A549 (cell line): ENCODE measurements at regions not wholly inside any gene's neighbourhood (a gene's known extent, or its start where the extent isn't known, plus 50 kb on each side); places are given as distances from the start of the nearest gene placed in this dataset.

Experiments used
- BHLHE40 ChIP-seq: IDR thresholded peaks from 2 replicates; pipeline ENCODE4 v1.6.1; 2012; ENCODE audit warnings: low read depth, low read length, inconsistent platforms
- EP300 ChIP-seq, 2 experiments: fragments of >200 bp; sonication (Bioruptor Twin); formaldehyde crosslinking; IDR thresholded peaks; 2 replicates in 1 of 2; 3 replicates in 1 of 2; pipeline ENCODE4 v1.6.1; 2016 to 2017
- JUN ChIP-seq, 2 experiments: fragments of >200 bp; sonication (Bioruptor Twin); formaldehyde crosslinking; IDR thresholded peaks; 2 replicates in 1 of 2; 3 replicates in 1 of 2; pipeline ENCODE4 v1.6.1; 2016 to 2017
- POLR2A ChIP-seq: IDR thresholded peaks from 2 replicates; pipeline ENCODE4 v1.6.1; 2012; ENCODE audit warnings: mild to moderate bottlenecking, low read length
- ZC3H11A ChIP-seq: fragments of 450-650 bp; IDR thresholded peaks from 2 replicates; pipeline ENCODE4 v1.6.1; 2014; ENCODE audit warnings: antibody characterized with exemption, mild to moderate bottlenecking
- TF ChIP-seq, protein P1 (sequence below): fragments of 200-600 bp; sonication (generic); IDR thresholded peaks from 2 replicates; pipeline ENCODE4 v1.6.1; 2016; ENCODE audit warnings: antibody characterized with exemption, mild to moderate bottlenecking, moderate library complexity
- TF ChIP-seq, protein P2 (sequence below): fragments of 250-450 bp; sonication (Bioruptor Pico); IDR thresholded peaks from 2 replicates; pipeline ENCODE4 v1.5.0; 2021; ENCODE audit warnings: mild to moderate bottlenecking, moderate library complexity, borderline replicate concordance
- TF ChIP-seq, protein P3 (sequence below): fragments of >200 bp; sonication (Bioruptor Twin); formaldehyde crosslinking; IDR thresholded peaks from 3 replicates; pipeline ENCODE4 v1.5.1; 2016

DNA sequence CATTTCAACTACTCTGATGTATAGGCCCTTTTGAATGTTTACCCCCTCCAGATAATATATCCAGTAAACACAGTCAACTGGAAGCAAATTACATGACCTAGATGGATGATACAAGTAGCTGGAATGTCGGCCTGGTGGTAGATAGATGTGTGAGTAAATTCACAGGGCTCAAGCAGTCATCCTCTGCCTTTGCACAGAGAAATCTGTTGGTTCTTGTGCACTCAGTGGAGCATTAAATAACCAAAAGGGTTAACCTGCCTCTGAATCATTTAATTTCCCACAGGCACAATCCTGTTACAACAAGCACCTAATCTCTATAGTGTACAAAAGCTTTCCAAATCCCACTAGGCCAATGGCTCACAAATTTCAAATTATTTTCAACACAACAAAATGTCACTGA is 668.3 kb downstream of the DNAH5 start:
- TF ChIP-seq, protein P1, sequence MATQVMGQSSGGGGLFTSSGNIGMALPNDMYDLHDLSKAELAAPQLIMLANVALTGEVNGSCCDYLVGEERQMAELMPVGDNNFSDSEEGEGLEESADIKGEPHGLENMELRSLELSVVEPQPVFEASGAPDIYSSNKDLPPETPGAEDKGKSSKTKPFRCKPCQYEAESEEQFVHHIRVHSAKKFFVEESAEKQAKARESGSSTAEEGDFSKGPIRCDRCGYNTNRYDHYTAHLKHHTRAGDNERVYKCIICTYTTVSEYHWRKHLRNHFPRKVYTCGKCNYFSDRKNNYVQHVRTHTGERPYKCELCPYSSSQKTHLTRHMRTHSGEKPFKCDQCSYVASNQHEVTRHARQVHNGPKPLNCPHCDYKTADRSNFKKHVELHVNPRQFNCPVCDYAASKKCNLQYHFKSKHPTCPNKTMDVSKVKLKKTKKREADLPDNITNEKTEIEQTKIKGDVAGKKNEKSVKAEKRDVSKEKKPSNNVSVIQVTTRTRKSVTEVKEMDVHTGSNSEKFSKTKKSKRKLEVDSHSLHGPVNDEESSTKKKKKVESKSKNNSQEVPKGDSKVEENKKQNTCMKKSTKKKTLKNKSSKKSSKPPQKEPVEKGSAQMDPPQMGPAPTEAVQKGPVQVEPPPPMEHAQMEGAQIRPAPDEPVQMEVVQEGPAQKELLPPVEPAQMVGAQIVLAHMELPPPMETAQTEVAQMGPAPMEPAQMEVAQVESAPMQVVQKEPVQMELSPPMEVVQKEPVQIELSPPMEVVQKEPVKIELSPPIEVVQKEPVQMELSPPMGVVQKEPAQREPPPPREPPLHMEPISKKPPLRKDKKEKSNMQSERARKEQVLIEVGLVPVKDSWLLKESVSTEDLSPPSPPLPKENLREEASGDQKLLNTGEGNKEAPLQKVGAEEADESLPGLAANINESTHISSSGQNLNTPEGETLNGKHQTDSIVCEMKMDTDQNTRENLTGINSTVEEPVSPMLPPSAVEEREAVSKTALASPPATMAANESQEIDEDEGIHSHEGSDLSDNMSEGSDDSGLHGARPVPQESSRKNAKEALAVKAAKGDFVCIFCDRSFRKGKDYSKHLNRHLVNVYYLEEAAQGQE = no peak
- no peak for TF ChIP-seq ZC3H11A
- no peak for TF ChIP-seq BHLHE40
- no peak for TF ChIP-seq POLR2A
- TF ChIP-seq, protein P2, sequence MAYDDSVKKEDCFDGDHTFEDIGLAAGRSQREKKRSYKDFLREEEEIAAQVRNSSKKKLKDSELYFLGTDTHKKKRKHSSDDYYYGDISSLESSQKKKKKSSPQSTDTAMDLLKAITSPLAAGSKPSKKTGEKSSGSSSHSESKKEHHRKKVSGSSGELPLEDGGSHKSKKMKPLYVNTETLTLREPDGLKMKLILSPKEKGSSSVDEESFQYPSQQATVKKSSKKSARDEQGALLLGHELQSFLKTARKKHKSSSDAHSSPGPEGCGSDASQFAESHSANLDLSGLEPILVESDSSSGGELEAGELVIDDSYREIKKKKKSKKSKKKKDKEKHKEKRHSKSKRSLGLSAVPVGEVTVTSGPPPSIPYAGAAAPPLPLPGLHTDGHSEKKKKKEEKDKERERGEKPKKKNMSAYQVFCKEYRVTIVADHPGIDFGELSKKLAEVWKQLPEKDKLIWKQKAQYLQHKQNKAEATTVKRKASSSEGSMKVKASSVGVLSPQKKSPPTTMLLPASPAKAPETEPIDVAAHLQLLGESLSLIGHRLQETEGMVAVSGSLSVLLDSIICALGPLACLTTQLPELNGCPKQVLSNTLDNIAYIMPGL = no peak
- no peak for TF ChIP-seq EP300 (IDR thresholded peaks at IDR 0.05)
- TF ChIP-seq, protein P3, sequence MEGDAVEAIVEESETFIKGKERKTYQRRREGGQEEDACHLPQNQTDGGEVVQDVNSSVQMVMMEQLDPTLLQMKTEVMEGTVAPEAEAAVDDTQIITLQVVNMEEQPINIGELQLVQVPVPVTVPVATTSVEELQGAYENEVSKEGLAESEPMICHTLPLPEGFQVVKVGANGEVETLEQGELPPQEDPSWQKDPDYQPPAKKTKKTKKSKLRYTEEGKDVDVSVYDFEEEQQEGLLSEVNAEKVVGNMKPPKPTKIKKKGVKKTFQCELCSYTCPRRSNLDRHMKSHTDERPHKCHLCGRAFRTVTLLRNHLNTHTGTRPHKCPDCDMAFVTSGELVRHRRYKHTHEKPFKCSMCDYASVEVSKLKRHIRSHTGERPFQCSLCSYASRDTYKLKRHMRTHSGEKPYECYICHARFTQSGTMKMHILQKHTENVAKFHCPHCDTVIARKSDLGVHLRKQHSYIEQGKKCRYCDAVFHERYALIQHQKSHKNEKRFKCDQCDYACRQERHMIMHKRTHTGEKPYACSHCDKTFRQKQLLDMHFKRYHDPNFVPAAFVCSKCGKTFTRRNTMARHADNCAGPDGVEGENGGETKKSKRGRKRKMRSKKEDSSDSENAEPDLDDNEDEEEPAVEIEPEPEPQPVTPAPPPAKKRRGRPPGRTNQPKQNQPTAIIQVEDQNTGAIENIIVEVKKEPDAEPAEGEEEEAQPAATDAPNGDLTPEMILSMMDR = no peak
- TF ChIP-seq JUN (IDR thresholded peaks at IDR 0.05) = no peak
